HG03439 (cell line): ENCODE measurements at regions not wholly inside any gene's neighbourhood (a gene's known extent, or its start where the extent isn't known, plus 50 kb on each side); places are given as distances from the start of the nearest gene placed in this dataset.

ENCODE experiments used
- ATAC-seq: cut with Tn5 transposase; IDR thresholded peaks from one replicate; pipeline ENCODE4 v1.9.1; 2021; ENCODE audit warnings: mild to moderate bottlenecking, moderate library complexity; ENCODE audit not compliant: unreplicated experiment

DNA sequence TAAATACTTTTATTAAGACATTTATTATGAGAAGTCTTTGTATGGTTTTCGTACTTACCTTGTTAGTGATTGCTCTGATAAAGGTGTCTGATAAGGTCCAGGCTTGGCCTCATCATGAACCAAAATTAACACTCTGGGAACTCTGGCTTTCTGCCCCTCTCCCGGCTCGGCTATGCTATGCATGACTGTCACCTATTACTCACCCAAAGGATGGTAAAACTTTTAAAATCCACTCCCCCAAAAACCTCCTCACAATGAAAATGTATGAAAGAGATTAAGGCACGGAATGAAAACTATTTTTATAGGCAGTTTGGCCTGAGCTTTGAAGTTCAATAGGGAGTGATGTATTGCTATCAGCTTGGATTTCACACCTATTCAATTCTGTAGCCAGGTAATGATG, 217.3 kb upstream of the TBX3 start:
- ATAC-seq = no peak

GRCh38 chr12:114898159-114898558, 214.2 kb upstream of the TBX3 start:
- ATAC-seq = no peak

- no peak for ATAC-seq
These were observed 211.9 kb upstream of the TBX3 start for GRCh38 chr12:114895827-114896226.

- ATAC-seq = no peak
These were observed 211.1 kb upstream of the TBX3 start for GRCh38 chr12:114895081-114895480.

- no peak for ATAC-seq
These were observed 210.1 kb upstream of the TBX3 start for GRCh38 chr12:114894076-114894475.

DNA sequence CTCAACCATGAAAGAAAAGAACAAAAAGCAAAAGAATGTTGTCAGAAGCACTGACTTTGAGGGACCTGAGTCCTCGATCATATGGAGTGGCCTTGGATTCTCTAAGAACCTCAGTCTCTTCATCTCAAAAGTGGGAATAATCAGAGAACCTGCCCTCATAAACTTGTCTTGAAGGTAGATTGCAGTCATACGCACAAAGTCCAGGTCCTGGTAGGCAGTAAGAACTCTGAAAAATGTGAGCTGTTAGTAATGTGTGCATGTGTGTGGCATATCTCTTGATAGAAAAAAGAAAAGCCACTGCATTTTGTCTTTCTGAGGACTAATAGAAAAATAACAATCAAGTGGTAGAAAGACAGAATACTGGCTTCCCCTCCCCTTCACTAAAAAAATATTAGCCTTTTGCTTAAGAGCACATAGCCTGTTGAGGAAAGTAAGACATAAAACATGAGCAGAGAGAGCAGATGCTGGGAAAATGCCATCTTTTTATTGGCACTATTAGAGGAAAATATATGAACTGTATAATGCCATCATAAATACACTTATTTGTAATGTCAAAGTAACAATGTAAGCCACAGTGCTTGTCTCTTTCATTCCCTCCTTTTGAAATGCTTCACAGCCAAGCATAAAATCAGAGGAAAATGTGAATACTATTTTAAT, 205.1 kb upstream of the TBX3 start:
- no peak for ATAC-seq

DNA sequence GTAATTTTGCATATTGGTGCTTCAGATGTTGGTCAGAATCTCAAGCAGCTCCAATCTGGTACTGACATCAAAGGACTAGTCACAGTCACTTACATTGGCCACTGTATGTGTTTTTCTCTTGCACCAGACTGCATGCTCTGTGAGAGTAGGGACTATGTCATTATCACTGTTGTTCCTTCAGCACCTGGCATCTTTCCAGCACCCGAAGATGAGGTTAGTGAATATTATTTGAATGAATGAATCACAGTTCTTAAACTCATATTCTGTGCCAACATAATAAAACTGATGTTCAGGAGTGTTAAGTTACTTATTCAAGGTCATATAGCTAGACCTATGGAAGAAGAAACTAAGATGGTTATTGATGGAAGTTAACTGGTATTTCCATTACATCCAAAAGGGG, 204.5 kb upstream of the TBX3 start:
- ATAC-seq = no peak

GRCh38 chr12:114885501-114885900, 201.5 kb upstream of the TBX3 start:
- ATAC-seq = no peak

DNA sequence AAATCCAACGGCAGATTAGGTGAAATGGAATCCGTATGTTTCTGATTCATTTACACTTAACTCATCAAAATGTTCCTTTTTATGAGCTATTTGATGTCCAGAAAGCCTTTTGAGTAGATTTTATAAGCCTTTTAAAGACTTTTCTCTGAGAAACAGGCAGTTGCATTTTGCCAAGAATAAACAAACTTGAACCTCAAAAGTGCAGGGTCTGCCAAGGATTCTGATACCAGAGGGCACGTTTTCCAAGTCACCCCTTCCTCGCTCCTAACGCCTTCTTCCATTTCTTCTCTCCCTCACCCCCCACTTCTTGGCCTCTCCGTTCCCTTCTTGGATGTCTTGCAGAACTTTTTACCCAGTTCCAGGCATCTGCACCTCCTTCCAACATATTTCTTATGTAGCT, 200.6 kb upstream of the TBX3 start:
- ATAC-seq = no peak

GRCh38 chr12:114882083-114882482, 198.1 kb upstream of the TBX3 start:
- ATAC-seq = no peak

DNA sequence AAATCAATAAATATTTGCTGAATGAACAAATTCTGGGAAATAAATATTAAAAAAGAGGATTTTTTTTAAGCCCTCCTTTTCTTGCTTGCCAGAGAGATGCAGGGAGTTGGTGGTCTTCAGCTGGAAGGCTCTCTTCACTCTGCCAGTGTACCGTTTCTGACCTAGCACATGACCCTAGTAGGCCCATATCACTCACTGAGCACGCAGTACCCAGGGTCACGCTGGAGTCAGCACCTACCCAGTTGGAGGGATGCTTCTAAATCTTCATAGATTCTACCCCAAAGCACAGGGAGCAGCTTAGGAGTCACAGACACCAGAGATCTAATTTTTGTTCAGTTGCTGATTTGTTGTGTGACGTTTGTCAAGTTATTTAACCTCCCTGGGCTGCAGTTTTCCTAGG, 195.4 kb upstream of the TBX3 start:
- no peak for ATAC-seq

- ATAC-seq = no peak
These were observed 194.8 kb upstream of the TBX3 start for GRCh38 chr12:114878781-114879180.

DNA sequence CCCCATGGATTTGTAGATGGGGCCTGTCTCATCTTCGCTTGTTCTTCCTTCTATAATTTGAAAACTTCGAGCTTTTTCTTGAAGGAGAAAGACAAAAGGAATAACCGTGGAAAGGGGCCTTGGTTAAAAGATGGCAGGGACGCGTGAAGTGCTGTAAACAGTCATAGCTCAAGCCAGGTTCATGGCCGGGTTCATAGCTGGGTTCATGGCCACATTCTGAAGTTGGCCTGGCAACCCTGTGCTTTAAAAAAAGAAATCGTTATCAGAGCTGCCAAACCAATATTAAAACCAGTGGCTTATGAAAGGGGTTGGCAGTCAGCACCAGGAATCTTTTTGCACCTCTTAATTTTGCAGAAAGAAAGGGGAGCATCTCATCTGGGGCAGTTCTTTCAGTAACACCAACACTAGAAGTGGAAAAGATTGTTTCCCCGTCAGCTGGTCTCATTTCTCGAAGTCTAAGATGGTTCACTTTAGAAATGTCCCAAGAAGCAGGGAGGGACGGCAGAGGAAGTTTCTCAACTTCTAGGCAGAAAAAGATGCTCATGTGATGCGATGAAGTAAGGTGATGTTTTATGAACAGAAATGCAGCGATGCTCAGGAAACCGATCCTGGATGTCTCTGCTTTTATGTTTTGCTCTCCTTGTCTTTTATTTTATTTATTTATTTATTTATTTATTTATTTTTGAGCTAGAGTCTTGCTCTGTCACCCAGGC, 193.1 kb upstream of the TBX3 start:
- ATAC-seq = no peak

DNA sequence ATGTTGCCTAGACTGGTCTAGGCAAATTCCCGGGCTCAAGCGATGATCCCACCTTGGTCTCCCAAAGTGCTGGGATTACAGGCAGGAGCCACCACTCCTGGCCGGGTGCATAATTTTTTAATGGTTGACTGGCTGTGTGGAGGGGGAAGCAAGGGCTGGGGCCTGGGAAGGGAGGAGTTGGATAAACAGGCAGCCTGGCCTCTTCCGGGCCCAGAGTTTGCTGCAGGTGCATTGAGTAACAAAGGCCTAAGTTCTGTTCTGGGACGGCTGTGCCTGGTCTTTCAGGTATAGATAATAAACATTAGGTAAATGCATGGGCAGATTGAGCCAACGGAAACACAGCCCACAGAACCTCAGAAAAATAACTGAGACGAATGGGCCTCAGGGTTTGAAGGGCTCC, 191.3 kb upstream of the TBX3 start:
- no peak for ATAC-seq

- ATAC-seq = no peak
These were observed 189.7 kb upstream of the TBX3 start for GRCh38 chr12:114873656-114874055.

DNA sequence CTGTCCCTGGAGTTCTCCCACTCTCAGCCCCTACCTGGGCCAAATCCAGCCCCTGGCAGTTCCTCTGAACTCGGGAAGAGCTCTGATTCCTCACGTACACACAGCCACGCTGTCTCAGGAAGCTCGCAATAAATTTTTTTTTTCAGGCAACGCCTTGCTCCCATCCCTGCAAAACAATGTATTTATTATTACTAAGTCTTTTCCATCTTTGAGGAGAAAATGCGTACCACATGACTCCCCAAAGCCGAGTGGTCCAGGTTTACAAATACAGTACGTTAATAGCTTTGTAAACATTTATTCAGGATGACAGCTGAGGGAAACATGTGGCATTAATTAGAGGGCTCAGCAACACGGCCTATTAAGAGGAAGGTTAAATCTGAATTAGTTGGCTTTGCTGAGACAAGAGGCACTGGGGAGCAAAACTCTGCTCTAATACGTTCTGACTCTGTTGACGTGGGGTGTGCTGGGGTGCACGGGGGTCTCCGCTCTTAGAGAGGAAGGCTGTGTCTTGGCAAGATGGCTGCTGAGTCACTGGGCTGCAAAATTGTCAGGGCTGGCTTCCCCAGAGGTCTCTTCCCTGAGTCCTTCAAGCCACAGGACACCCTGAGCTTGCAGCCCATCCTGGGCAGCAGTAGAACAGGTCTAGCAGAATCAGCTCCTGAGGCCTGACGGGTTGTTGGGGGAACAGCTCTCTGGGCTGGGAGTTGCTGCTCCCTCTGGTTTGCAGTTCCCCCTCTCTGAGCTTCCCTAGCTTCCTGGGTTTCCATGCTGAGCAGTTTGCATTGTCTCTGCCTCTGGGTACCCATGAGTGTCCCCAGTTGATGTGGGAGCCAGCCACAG, 185.2 kb upstream of the TBX3 start:
- no peak for ATAC-seq

- ATAC-seq = no peak
These were observed 182.4 kb upstream of the TBX3 start for GRCh38 chr12:114866331-114866730.

GRCh38 chr12:114864837-114865551, 181.0 kb upstream of the TBX3 start:
- ATAC-seq = no peak

DNA sequence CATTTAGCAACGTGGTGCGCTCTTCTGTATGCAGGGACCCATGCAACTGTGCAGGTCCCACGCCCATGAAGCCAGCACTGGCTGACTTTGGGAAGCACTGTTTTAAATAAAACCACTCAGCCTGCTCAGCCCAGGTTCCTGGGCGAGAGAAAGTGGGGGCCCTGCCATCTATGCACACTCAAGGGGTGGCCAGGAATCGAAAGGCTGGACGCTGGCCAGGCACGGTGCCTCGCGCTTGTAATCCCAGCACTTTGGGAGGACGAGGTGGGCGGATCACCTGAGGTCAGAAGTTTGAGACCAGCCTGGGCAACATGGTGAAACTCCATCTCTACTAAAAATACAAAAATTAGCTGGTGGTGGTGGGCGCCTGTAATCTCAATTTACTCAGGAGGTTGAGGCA, 179.9 kb upstream of the TBX3 start:
- no peak for ATAC-seq

DNA sequence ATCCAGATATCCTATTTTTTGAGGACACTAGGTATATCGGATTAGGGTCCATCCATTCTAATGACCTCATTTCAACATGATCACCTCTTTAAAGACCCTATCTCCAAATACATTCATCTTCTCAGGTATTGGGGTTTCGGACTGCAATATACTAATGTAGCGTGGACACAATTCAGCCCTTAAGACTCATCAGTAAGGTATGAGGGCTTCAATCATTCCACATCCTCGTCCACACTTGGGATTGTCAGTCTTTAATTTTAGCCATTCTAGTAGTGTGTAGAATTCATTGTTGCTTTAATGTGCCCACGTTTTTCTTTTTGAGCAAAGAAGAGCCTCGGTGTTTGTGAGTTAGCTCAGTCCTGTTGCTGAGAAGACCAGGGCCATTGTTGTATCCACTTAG, 177.0 kb upstream of the TBX3 start:
- ATAC-seq = no peak

DNA sequence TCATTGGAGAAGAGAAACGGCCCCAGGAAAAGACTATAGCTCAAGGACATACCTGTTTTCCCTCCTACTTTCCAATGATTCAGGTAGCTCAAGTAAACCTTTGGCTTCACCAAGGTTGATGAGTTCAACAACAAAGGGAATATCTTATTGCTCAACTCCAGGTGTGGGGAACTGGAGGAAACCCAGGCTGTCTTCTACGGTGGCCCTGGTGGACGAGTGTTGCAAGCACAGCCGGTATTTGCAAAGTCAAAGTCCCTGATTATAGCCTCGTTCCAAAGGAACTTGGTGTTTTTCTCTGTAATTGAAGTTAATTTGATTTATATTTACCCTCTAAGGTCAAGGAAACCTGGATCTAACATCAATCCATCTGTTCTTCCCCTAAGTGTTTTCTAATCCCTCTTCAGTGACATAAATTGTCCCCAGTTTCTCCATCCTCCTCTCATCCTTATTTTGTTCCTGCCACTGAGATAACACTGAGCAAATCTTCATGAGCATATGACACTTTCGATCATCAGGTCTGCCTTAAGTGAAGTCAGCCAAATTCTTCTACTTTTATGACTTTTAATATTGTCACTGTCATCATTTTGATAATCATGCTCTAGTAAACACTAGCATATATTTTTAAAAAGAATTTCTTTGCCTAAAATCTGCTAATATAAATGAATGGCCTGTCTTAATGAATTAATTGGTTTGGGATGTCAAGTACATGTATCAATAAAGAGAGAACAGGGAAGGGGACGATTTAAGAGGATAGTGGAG, 174.6 kb upstream of the TBX3 start:
- ATAC-seq = no peak
